ENCODE measurements at regions not wholly inside any gene's neighbourhood (a gene's known extent, or its start where the extent isn't known, plus 50 kb on each side); places are given as distances from the start of the nearest gene placed in this dataset.
"Not testable (repeated sequence)": the region's sequence is repeated elsewhere in the genome, so short reads cannot be mapped to it uniquely, and the experiment has no call there.

GRCh38 chr9:61817127-61817705, 627.4 kb downstream of the SPATA31A7 start:
- DNase-seq (ENCODE audit: low read depth): not testable (repeated sequence)

- peak; percentile 79 for DNase-seq (ENCODE audit: low read depth)
Observed at GRCh38 chr9:61853624-61854259, 663.9 kb downstream of the SPATA31A7 start.

GRCh38 chr9:61854260-61854640, 664.4 kb downstream of the SPATA31A7 start:
- not testable (repeated sequence) for DNase-seq (ENCODE audit: low read depth)

GRCh38 chr9:61856283-61856682, 666.4 kb downstream of the SPATA31A7 start:
- not testable (repeated sequence) for DNase-seq (ENCODE audit: low read depth)

GRCh38 chr9:61856858-61857453, 667.1 kb downstream of the SPATA31A7 start:
- not testable (repeated sequence) for DNase-seq (ENCODE audit: low read depth)

GRCh38 chr9:61857709-61858351, 668.0 kb downstream of the SPATA31A7 start:
- not testable (repeated sequence) for DNase-seq (ENCODE audit: low read depth)

- peak; percentile 60 for DNase-seq (ENCODE audit: low read depth)
Observed at GRCh38 chr9:61862431-61862971, 672.7 kb downstream of the SPATA31A7 start.

GRCh38 chr9:61864463-61864862, 674.6 kb downstream of the SPATA31A7 start:
- not testable (repeated sequence) for DNase-seq (ENCODE audit: low read depth)

- not testable (repeated sequence) for DNase-seq (ENCODE audit: low read depth)
Observed at GRCh38 chr9:61868965-61869364, 679.1 kb downstream of the SPATA31A7 start.

- not testable (repeated sequence) for DNase-seq (ENCODE audit: low read depth)
Observed at GRCh38 chr9:61872329-61872728, 682.5 kb downstream of the SPATA31A7 start.
